ENCODE measurements at regions not wholly inside any gene's neighbourhood (a gene's known extent, or its start where the extent isn't known, plus 50 kb on each side); places are given as distances from the start of the nearest gene placed in this dataset.
"Not testable (repeated sequence)": the region's sequence is repeated elsewhere in the genome, so short reads cannot be mapped to it uniquely, and the experiment has no call there.

- DNase-seq (ENCODE audit: low read depth), result not testable (repeated sequence)
Measured at GRCh38 chr15:21024235-21024987, 158.3 kb upstream of the POTEB2 start.

GRCh38 chr15:21018176-21018575 lies 152.1 kb upstream of the POTEB2 start:
- DNase-seq (ENCODE audit: low read depth), result not testable (repeated sequence)

- not testable (repeated sequence) for DNase-seq (ENCODE audit: low read depth)
Measured at GRCh38 chr15:21017326-21017725, 151.2 kb upstream of the POTEB2 start.

GRCh38 chr15:21016589-21016988 lies 150.5 kb upstream of the POTEB2 start:
- not testable (repeated sequence) for DNase-seq (ENCODE audit: low read depth)

GRCh38 chr15:21015171-21015570 lies 149.1 kb upstream of the POTEB2 start:
- DNase-seq (ENCODE audit: low read depth), result not testable (repeated sequence)

- not testable (repeated sequence) for DNase-seq (ENCODE audit: low read depth)
Measured at GRCh38 chr15:21013308-21013707, 147.2 kb upstream of the POTEB2 start.

- DNase-seq (ENCODE audit: low read depth), result not testable (repeated sequence)
Measured at GRCh38 chr15:21009651-21010050, 143.5 kb upstream of the POTEB2 start.

- not testable (repeated sequence) for DNase-seq (ENCODE audit: low read depth)
Measured at GRCh38 chr15:21003459-21003858, 137.3 kb upstream of the POTEB2 start.

GRCh38 chr15:21001950-21002349 lies 135.8 kb upstream of the POTEB2 start:
- not testable (repeated sequence) for DNase-seq (ENCODE audit: low read depth)

- DNase-seq (ENCODE audit: low read depth), result not testable (repeated sequence)
Measured at GRCh38 chr15:20991691-20992090, 125.6 kb upstream of the POTEB2 start.

GRCh38 chr15:20991253-20991652 lies 125.1 kb upstream of the POTEB2 start:
- DNase-seq (ENCODE audit: low read depth), result not testable (repeated sequence)

GRCh38 chr15:20986775-20987174 lies 120.7 kb upstream of the POTEB2 start:
- not testable (repeated sequence) for DNase-seq (ENCODE audit: low read depth)

- DNase-seq (ENCODE audit: low read depth), result not testable (repeated sequence)
Measured at GRCh38 chr15:20978057-20978456, 111.9 kb upstream of the POTEB2 start.

- DNase-seq (ENCODE audit: low read depth), result not testable (repeated sequence)
Measured at GRCh38 chr15:20972762-20973161, 106.6 kb upstream of the POTEB2 start.

- DNase-seq (ENCODE audit: low read depth), result not testable (repeated sequence)
Measured at GRCh38 chr15:20959299-20959698, 93.2 kb upstream of the POTEB2 start.

GRCh38 chr15:20929322-20929721 lies 63.2 kb upstream of the POTEB2 start:
- not testable (repeated sequence) for DNase-seq (ENCODE audit: low read depth)

Data from ELR (cell line).